Gastroesophageal sphincter (tissue), 4 donors: ENCODE measurements at regions not wholly inside any gene's neighbourhood (a gene's known extent, or its start where the extent isn't known, plus 50 kb on each side); places are given as distances from the start of the nearest gene placed in this dataset.

ENCODE experiments used
- ATAC-seq: fragments of 150-250 bp; one replicate; pipeline ENCODE4 v1.9.1; 2016; ENCODE audit warnings: mild to moderate bottlenecking, moderate library complexity
- H3K27ac ChIP-seq, 4 donors: fragments of 200-600 bp; sonication (generic) in 3 of 4; 1 replicate in 3 of 4; 2 replicates in 1 of 4; pipeline ENCODE4 v1.5.1; 2016 to 2019
- H3K27me3 ChIP-seq: fragments of 200-600 bp; sonication (generic); one replicate; pipeline ENCODE4 v1.5.1; 2019
- H3K36me3 ChIP-seq, 2 donors: fragments of 200-600 bp; sonication (generic); one replicate each; pipeline ENCODE4 v1.5.1; 2019; ENCODE audit warnings: control low read depth in 1 of 2
- H3K4me1 ChIP-seq, 3 donors: fragments of 200-600 bp; sonication (generic); 1 replicate in 2 of 3; 2 replicates in 1 of 3; pipeline ENCODE4 v1.5.1; 2016 to 2019; ENCODE audit warnings: control low read depth in 2 of 3
- H3K4me3 ChIP-seq, 2 donors: fragments of 200-600 bp; sonication (generic); one replicate each; pipeline ENCODE4 v1.5.1; 2019; ENCODE audit warnings: mild to moderate bottlenecking in 1 of 2, moderate library complexity in 1 of 2
- H3K9me3 ChIP-seq, 3 donors: fragments of 200-600 bp; sonication (generic); one replicate each; pipeline ENCODE4 v1.5.1; 2017 to 2019; ENCODE audit warnings: control low read depth in 2 of 3
- EP300 ChIP-seq: sonication (generic); formaldehyde crosslinking; IDR thresholded peaks from one replicate; pipeline ENCODE4 v1.6.1; 2017; ENCODE audit warnings: antibody characterized with exemption, mild to moderate bottlenecking
- POLR2A ChIP-seq, 2 donors: fragments of 450-650 bp; IDR thresholded peaks; one replicate each; pipeline ENCODE4 v1.6.1; 2017; ENCODE audit warnings: antibody characterized with exemption in 2 of 2, mild to moderate bottlenecking in 2 of 2, moderate library complexity in 1 of 2
- POLR2AphosphoS5 ChIP-seq: sonication (generic); formaldehyde crosslinking; IDR thresholded peaks from one replicate; pipeline ENCODE4 v1.6.1; 2017; ENCODE audit warnings: antibody characterized with exemption
- WGBS, 2 donors: methylation state at CpG; one replicate each; pipeline ENCODE4 v1.1.5; 2018; ENCODE audit warnings: low coverage in 1 of 2; 5-methylcytosine and 5-hydroxymethylcytosine counted together
- TF ChIP-seq, protein P1 (sequence below), 4 experiments: fragments of 200-600 bp in 2 of 4; fragments of 450-650 bp in 2 of 4; sonication (generic) in 1 of 4; IDR thresholded peaks; one replicate each; pipeline ENCODE4 v1.5.1; 2017 to 2019; ENCODE audit warnings: antibody characterized with exemption in 4 of 4, mild to moderate bottlenecking in 2 of 4, moderate library complexity in 2 of 4

GRCh38 chr9:79057576-79057975, 514.2 kb upstream of the TLE4 start:
- H3K4me1 ChIP-seq, result no peaks in the 10 kb centered on the region
- no peak overlapping the region for H3K4me3 ChIP-seq
- no peak overlapping the region for H3K27ac ChIP-seq
- H3K9me3 ChIP-seq, result peaks cover 0 to 8% (median 0%) of the 10 kb centered on the region in 3 donors
- no peaks in the 10 kb centered on the region for H3K27me3 ChIP-seq
- no peaks in the 10 kb centered on the region for H3K36me3 ChIP-seq
- no peak for ATAC-seq
- no peak for TF ChIP-seq POLR2AphosphoS5
- TF ChIP-seq EP300, result no peak
- TF ChIP-seq, protein P1, sequence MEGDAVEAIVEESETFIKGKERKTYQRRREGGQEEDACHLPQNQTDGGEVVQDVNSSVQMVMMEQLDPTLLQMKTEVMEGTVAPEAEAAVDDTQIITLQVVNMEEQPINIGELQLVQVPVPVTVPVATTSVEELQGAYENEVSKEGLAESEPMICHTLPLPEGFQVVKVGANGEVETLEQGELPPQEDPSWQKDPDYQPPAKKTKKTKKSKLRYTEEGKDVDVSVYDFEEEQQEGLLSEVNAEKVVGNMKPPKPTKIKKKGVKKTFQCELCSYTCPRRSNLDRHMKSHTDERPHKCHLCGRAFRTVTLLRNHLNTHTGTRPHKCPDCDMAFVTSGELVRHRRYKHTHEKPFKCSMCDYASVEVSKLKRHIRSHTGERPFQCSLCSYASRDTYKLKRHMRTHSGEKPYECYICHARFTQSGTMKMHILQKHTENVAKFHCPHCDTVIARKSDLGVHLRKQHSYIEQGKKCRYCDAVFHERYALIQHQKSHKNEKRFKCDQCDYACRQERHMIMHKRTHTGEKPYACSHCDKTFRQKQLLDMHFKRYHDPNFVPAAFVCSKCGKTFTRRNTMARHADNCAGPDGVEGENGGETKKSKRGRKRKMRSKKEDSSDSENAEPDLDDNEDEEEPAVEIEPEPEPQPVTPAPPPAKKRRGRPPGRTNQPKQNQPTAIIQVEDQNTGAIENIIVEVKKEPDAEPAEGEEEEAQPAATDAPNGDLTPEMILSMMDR (IDR thresholded peaks at IDR 0.05), result no peak

DNA sequence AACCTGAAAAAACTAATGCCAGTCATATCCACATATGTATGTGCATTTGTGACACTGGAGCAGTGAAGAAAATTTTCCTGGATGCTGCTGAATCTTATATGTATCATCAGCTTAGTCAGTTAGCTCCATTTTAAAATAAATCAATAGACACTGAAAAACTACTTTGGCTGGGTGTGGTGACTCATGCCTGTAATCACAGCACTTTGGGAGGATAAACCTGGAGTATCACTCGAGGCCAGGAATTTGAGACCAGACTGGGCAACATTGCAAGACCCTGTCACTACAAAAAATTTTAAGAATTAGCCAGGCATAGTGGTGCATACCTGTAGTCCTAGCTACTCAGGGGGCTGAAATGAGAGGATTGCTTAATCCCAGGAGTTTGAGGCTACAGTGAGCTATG, 511.0 kb upstream of the TLE4 start:
- no peaks in the 10 kb centered on the region for H3K27me3 ChIP-seq
- 20 to 60% methylated on average over 1 of the region's 1 CpG for WGBS, 2 donors
- TF ChIP-seq POLR2A (IDR thresholded peaks at IDR 0.05) (no peak), POLR2AphosphoS5 (no peak), EP300 (no peak)
- TF ChIP-seq, protein P1 (IDR thresholded peaks at IDR 0.05), result no peak
- no peaks in the 10 kb centered on the region for H3K4me1 ChIP-seq
- H3K4me3 ChIP-seq, result no peak overlapping the region
- ATAC-seq, result no peak
- H3K9me3 ChIP-seq, result peaks cover 0 to 8% (median 0%) of the 10 kb centered on the region in 3 donors
- H3K27ac ChIP-seq, result no peak overlapping the region
- no peaks in the 10 kb centered on the region for H3K36me3 ChIP-seq

GRCh38 chr9:79061752-79062616, 509.8 kb upstream of the TLE4 start:
- H3K4me1 ChIP-seq, result no peaks in the 10 kb centered on the region
- H3K36me3 ChIP-seq, result no peaks in the 10 kb centered on the region
- ATAC-seq, result no peak
- no peak overlapping the region for H3K27ac ChIP-seq
- TF ChIP-seq POLR2AphosphoS5, result no peak
- no peak for TF ChIP-seq POLR2A (IDR thresholded peaks at IDR 0.05)
- no peak for TF ChIP-seq EP300
- TF ChIP-seq, protein P1 (IDR thresholded peaks at IDR 0.05), result no peak
- no peak overlapping the region for H3K4me3 ChIP-seq
- H3K9me3 ChIP-seq, result peaks cover 0 to 8% (median 0%) of the 10 kb centered on the region in 3 donors
- H3K27me3 ChIP-seq, result no peaks in the 10 kb centered on the region
- 67 to 73% methylated on average over 7 of the region's 7 CpGs for WGBS, 2 donors

GRCh38 chr9:79073201-79073600, 498.6 kb upstream of the TLE4 start:
- TF ChIP-seq, protein P1 (IDR thresholded peaks at IDR 0.05), result no peak
- no peak for TF ChIP-seq POLR2AphosphoS5
- TF ChIP-seq POLR2A (IDR thresholded peaks at IDR 0.05), result no peak
- TF ChIP-seq EP300, result no peak
- Histone ChIP-seq H3K27me3 (no peaks in the 10 kb centered on the region), H3K4me3 (no peak overlapping the region), H3K36me3 (no peaks in the 10 kb centered on the region), H3K9me3 (peaks cover 0 to 3% (median 0%) of the 10 kb centered on the region in 3 donors), H3K4me1 (no peaks in the 10 kb centered on the region), H3K27ac (no peak overlapping the region)
- WGBS, 2 donors, result 90 to 96% methylated on average over 3 of the region's 3 CpGs
- ATAC-seq, result no peak

DNA sequence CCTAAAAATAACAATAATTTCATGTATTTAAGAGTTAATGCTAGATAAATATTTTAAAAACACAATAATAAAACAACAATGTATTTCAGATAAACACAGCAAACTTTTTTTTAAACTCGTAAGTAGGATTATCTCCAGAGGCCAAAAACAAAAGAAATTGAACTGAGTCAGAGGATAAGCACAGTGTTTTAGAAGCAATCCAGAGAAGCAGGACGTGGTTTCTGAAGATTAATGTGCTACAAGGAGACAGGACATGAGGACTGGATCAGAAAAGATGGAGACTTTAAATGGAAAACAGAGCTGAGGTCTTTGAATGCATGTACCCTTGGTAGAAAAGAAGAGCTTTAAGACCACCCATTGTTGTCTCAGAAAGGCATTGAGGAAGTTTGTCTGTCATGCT, 491.2 kb upstream of the TLE4 start:
- Histone ChIP-seq H3K4me1 (no peaks in the 10 kb centered on the region), H3K36me3 (no peaks in the 10 kb centered on the region), H3K27ac (no peak overlapping the region), H3K9me3 (peaks cover 0 to 4% (median 0%) of the 10 kb centered on the region in 3 donors), H3K4me3 (no peak overlapping the region), H3K27me3 (no peaks in the 10 kb centered on the region)
- ATAC-seq, result no peak
- TF ChIP-seq, protein P1 (IDR thresholded peaks at IDR 0.05), result no peak
- TF ChIP-seq POLR2A (IDR thresholded peaks at IDR 0.05), result no peak
- 23 to 33% methylated on average over 2 of the region's 2 CpGs for WGBS, 2 donors
